Activated CD8-positive, alpha-beta memory T cell treated with anti-CD3 and anti-CD28 coated beads, Interleukin-2, amount 50 U/mL, for 48 hours (primary cell): ENCODE measurements at regions not wholly inside any gene's neighbourhood (a gene's known extent, or its start where the extent isn't known, plus 50 kb on each side); places are given as distances from the start of the nearest gene placed in this dataset.
"Not testable (repeated sequence)": the region's sequence is repeated elsewhere in the genome, so short reads cannot be mapped to it uniquely, and the experiment has no call there.

Source experiments
- DNase-seq: peaks from one replicate; pipeline ENCODE4 v3.0.0-alpha.2; 2020

DNA sequence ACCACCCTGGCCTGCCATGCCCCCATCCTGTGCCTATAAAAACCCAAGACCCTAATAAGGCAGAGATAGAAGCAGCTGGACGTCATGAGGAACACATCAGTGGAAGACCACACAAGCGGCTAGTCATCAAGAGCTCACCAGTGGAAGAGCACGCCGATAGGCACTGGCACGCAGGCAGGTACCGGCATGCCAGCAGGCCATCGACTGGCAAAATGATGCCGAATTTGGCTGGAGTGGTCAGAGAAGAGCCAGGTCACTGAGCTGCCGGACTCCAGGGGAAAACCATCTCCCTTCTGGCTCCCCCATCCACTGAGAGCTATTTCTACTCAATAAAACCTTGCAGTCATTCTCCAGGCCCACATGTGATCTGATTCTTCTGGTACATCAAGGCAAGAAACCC is 227.6 kb upstream of the EXOC2 start:
- DNase-seq, result no peak

DNA sequence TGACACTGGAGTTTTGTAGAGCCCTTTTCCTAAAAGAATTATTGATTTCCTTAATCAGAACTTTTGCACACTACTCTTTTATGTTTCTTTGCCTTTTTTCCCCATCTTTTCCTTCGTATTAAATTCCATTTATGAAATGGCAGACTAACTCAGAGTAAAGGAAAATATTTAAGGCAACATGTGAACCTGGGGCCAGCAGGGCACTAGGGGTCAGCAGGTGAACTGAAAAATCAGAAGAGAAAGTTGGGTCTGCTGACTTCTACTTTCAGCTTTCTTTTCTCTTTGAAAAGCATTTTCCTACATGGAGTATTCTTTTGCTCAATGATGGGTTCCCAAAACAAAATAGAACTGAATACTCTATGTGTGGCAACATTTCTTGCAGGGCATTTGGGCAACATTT is 226.6 kb upstream of the EXOC2 start:
- DNase-seq, result no peak

DNA sequence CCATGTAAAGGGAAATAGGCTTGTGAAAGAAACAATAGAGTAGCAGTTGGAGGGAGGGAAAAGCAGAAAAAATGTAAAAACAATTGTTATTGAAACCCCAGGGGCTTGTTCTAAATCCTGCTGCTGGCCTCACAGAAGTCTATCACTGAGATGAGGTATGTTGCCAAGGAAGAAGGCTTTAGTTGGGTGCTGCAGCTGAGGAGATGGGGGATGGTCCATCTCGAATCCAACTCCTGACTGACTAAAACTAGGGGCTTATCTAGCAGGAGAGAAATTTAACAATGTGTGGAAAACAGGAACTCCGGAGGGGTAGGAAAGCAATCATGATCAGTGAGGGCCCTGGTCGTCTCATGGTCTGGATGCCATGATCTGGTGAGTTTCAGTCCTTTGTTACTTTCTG is 225.0 kb upstream of the EXOC2 start:
- no peak for DNase-seq

DNA sequence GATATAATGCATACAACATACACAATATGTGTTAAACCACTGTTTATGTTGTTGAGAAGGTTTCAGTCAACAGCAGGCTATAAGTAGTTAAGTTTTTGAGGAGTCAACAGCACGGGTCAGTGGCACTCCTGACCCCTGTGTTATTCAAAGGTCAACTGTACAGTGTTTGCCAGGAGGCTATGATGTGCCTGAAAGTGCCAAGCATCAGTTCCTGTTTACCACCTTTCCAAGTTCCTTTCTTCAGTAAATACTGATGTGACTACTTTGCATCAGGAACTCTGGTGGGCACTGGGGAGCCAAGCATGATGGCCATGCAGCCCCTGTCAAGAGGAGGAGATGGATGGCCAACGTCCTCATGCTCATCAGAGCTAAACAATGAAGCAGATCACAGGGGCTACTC is 224.4 kb upstream of the EXOC2 start:
- no peak for DNase-seq

DNA sequence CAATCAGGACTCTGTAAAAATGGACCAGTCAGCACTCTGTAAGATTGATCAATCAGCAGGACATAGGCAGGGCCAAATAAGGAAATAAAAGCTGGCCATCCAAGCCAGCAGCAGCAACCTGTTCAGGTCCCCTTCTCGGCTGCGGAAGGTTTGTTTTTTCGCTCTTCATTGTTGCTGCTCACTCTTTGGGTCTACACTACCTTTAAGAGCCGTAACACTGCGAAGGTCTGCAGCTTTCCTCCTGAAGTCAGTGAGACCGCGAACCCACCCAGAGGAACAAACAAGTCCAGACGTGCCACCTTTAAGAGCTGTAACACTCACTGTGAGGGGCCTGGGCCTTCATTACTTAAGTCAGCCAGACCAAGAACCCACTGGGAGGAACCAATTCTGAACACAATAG is 223.2 kb upstream of the EXOC2 start:
- DNase-seq, result no peak

DNA sequence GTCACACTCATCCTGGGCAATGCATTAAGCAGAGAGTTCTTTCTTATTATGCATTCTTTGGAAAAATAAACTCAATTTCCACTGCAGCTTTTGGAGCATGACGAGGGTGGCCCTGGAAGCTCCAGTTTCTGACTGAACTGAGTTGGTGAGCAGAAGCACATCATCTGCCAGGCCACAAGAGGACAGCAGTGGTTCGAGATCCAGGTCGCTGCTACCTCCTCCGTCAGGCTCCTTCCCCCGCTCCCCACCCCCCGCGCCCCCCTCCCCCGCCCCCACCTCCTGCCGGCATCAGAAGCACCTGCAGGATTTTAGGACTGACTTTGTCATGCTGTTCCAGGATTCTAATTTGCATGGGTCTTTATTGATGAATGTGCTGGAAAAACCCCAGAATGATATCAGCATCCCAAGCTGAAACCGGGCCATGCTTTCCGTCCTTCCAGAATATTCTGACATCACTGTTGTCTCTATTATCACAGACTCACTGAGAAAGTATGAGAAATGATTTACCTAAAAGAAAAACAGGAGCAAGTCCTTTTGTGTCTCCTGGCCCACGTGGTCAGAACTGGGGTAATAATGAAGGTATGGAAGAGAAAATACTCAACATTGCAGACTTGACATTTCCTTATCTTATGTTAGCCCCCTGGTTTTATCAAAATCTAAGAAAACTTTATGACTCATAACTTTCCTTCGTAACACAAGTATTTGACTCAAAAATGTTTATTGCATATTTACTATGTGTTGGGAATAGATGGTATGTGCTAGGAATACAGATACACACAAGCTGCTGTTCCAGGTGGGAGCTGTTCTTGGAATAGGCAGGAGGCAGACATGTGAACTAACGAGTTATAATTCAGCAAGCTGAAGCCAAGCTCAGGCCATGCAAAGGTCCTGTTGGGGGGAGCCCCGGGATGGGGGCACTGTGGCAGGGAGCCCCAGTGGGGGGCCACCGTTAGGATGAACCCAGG is 220.2 kb upstream of the EXOC2 start:
- DNase-seq, result no peak

DNA sequence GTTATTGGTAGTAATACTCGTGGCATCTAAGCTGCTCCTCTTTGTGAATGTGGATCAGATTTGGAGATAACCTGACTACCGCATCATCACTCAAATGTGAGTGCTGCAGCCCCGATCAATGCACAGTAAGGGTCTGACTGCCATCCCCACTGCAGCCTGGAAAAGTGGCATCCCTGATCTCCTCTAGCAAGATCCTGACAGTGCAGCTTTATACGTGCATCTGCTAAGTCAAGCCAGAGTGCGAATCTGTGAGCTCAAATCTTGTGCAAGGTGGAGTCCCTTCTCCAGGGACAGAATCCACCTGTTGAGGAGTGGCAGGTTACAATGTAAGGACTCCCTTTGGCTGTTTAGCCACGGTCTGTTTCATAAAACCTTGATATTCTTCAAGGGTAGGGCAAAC is 215.0 kb upstream of the EXOC2 start:
- DNase-seq, result no peak

DNA sequence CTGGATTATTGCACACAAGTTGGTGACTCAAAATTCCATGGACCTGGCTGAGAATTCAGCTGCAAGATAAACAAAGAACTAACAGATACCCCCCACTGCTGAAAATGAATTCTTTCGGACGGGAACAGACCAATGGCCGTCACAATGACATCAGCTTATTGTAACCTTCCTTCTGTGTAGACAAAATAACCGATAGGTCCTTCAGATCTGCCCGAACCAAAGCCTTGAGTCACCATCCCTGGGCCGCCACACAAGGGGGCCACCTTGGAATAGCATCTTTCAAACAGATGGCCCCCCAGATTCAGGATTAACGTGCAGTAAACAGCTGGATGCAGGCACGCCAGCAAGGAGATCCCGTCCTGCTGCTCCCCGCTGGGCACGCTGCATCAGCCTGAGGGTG is 214.0 kb upstream of the EXOC2 start:
- no peak for DNase-seq

DNA sequence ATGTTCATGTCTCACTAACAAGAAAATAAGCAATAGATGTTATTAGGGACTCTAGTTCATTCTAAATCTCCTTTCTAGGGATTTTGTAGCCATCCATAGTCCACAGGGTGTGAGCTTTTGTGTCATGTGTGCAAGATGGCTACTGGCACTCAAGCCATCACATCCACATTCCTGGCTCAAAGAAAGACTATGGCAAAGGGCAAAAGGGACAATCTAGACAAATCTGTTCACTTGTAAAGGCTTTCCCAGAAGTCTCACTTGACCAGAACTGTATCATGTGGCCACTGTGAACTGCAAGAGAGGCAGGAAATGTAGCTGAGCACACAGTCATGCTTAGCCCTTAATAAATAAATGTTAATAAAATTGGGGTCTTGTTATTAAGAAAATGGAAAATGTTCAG is 212.6 kb upstream of the EXOC2 start:
- DNase-seq, result no peak

DNA sequence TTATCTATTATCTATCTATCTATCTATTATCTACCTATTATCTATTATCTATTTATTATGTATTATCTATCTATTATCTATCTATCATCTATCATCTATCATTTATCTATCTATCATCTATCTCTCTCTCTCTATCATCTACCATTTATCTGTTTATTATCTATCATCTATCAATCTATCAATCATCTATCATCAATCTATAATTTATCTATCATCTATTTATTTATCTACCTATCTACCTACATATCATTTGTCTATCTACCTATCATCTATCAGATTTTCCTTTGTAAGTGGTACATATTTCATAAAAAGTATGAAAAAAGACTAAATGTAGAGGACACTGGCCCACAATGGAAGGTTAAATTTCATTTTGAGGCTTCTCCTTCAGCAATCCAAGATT is 212.1 kb upstream of the EXOC2 start:
- no peak for DNase-seq

DNA sequence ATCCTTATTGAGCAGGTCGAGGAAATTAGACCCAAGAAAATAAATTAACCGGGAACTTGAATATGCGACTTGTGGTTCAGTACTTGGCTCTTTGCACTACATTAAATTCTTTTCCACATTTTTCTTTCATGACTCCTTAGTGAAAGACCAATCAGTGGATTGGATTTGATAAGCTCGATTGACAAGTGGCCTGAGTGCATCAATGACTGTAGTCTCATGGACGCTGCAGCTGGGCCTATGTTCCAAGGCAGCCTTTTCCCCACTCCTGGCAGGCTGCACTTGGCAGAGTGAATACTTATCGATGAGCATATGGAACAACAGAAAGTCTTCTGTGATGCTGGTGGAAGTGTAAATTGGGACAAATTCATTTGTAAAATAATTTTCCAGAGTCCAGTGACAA is 210.8 kb upstream of the EXOC2 start:
- DNase-seq, result no peak

DNA sequence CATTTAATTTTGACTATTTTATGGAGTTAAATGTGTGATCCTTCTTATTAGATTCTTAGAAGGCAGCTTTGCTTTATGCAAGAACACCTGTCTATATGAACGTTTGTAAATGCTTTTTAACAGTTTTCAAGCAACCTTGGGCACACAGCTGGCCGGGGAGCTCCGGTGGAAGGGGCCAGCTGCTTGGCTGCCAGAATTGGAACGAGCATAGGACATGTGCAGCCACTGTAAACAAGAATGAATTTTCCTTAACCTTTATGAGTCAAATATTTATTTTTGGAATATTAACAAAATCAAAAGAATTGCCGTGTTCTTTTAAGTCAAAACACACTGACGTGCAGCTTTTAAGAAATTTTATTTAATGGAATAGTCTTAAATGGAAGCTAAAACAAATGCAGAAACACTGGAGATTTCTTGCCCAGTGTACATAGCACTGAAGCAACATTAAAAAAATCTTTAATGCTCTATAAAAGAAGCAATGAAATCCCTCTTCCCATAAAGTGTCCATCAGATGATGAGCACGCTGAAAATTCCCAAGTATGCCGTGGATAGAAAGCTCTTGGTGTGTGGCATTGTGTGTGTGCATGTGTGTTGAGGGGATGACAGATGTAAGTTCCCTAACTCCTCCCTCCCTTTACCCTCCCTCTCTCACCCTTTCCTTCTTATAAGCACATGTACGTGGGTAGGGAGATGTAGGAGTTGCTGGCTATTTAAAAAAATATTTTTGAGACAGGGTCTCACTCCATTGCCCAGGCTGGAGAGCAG is 208.9 kb upstream of the EXOC2 start:
- no peak for DNase-seq

DNA sequence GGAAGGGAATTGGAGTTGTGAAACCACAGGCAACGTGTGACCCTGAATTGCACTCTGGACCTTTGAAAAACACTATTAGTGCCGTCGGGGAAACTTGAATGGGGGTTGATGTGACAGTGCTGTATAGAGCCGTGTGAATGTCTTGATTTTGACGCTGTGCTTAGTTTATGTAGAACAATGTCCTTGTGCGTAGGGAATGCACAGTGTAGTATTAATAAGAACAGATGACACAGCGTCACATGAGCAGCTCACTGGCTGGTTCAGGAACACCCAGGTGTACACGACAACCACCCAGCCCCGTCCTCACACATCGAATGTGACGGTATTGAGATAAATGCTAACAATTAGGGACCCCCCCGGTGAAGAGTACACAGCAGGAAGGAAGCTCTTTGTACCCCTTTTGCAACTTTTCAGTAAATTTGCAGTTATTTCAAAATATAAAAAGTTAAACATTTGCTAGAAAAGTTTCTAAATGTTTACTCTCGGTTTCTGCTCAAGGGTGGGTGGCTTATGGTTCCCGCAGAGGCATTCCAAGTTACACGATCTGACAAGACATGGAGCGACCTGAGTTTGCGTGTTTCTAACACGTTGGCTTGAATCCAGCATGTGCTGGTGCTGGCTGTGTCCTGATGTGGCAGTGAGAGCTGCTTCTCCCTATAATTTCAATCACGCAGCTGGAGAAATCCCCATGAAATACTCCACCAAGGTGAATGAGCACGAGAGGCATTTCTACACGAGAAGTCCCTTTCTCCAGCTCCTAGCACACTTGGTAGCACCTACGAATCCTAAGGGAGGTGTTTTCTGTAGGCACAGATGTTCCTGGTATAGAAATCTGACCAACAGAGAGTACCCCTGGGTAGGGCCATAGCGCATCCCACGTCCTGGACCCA is 208.0 kb upstream of the EXOC2 start:
- DNase-seq, result no peak

DNA sequence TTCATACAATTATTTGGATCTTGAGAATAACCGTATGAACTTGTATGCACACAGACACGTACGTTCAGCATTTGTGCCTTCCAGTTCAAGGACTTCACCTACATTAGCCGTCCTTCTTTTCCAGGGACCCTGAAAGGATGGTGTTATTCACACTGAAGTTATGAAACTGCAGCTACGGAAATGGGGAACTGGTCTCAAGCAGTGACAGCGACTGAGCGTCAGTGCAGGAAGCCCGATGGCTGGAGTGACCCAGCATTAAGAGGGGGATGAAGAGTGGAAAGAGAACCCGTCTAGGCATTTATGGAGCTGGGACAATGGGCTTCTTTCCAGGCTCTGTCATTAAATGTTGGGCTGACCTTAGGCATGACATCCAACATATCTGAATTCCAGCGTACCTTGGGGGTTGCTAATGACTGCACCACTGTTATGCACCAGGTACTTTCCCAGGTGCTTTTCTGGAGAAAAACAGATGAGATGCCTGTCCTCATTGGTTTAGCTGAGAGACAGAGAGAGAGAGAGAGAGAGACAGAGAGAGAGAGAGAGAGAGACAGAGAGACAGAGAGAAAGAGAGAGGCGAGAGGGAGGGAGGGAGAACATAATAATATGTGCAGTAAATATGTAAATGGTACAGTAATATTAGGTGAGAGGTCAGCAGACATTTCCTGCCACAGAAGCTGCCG is 204.7 kb upstream of the EXOC2 start:
- DNase-seq, result no peak

DNA sequence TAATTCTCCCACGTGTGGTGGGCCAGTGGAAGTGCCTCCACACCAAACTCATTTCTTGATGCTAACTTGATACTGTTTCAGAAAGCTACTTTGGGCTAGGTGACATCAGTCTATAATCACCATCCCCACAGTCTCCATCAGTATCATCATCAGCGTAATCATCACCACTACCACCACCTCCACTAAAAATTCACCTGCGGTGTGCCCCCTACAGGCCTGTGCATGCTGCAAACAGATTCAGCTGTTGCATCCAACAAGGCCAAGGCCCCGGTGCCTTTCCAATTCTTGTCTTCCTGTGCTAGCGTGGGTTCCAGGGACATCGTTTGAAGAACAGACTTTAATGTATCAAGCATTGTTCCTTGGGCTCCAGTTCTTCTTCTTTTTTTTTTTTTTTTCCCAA is 201.3 kb upstream of the EXOC2 start:
- no peak for DNase-seq

DNA sequence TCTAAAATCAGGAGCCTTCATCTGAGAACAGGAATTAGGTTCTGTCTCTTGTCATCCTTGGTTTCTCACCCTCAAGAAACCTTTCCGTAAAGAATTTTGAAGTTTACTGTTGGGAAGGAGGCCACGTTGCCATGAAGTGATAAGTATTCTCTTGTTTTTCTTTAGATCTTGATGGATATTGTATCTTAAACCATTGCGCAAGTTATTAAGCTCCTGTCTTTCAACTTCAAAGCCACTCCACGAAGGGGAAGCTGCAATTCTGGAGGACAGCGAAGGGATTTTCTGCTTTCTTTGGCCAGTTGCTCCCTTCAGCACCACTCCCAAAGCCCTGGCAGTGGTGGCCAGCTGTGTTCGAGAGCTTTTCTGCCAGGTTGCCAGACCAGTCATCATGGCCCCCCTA is 198.1 kb upstream of the EXOC2 start:
- DNase-seq, result no peak

DNA sequence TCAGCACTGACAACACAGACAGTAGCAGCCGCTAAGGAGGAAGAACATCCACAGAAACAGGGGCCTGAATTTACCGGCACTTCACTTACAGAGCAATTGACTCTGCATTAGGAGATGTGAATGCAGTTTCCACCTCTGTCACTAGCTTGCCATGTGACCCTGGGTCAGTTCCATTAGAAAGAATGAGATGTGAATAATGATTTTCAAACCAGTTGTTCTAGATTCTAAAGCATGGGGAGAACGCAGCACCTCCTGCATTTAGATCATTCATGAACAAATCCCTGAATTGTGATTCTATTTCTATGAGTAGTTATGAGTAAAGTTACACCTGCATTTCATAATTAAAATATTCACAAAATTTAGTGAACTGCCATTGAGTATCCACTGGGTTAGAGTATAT is 197.3 kb upstream of the EXOC2 start:
- DNase-seq, result no peak

DNA sequence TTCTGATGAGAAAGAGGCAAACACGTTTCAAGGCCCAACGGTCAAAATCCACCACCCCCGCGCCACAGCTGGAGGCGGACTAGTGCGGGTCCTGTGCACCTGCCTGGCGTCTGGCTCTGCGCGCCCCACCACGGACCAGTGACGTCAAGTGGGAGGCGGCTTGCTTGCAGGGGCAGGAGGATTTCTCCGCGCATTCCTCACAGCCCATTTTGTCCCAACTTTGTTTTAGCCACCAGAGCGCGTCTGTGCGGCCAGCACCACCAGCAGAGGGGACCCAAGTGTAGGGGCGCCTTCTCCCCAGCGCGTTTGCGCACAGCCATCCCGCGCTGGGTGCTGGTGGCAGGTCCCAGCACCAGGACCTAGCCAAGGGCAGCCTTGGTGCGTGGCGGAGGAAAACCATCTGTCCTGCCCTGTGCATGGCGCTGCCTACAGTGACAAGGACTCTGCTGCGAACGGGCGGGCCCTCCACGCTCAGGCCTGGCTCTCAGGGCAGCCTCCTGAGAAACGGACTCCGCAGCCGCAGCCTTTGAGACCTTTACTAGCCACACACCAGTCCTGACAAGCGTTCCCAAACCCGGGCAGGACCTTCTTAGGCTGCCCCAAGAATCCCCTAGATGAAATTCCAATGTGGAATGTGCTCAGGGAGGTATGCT is 194.8 kb upstream of the EXOC2 start:
- no peak for DNase-seq

DNA sequence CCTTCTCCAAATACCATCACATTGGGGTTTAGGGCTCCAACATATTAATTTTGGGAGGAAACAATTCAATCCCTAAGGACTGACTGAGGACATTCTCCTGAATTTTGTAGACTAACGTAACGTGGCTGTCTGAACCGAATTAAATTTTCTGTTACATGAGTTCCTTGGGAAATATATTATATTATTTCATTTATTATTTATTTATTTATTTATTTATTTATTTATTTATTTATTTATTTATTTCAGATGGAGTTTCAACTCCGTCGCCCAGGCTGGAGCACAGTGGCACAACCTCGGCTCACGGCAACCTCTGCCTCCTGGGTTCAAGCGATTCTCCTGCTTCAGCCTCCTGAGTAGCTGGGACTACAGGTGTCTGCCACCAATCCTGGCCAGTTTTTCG is 193.2 kb upstream of the EXOC2 start:
- DNase-seq, result not testable (repeated sequence)

DNA sequence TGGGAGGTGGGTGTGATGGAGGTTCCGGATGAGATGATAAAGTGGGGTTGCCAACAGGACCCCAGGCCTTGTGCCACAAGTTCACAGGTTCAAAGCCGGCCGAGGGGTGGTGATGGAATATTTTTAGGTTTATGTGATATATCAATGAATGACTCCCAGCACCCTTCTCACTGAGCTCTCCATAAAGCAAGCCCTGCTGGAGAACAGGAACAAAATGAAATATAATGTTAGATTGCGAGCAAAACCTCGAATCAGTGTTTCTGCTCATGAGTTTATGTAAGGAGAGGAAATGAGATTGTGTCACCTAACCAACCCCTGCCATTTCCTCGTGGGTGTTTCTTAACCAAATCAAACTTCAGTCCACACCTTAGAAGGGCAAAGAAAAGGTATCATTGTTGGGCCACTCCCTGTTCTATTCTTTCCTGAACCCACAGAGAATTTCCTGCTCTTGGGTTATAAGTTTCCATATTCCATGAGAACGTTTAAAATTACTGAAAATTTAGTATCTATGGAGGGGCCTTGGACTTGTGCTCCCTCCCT is 192.2 kb upstream of the EXOC2 start:
- no peak for DNase-seq

DNA sequence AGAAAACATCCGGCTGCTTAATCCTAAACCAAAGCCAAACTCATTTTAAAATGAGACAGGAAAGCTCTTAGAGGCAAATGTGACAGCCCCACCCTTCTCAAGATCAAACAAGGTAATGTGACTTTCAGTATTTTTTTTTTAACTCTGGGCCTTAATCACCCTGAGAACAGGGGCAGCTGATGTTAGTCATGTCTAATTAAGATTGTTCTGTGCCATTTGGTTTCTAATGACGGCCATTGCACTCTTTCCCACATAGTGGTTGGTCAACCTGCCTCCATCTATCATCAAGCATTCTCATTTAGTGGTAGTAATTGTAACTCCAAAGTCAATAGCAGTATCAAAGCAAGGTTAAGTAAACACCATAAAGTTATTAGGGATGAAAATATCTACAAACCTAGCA is 191.6 kb upstream of the EXOC2 start:
- DNase-seq, result no peak

DNA sequence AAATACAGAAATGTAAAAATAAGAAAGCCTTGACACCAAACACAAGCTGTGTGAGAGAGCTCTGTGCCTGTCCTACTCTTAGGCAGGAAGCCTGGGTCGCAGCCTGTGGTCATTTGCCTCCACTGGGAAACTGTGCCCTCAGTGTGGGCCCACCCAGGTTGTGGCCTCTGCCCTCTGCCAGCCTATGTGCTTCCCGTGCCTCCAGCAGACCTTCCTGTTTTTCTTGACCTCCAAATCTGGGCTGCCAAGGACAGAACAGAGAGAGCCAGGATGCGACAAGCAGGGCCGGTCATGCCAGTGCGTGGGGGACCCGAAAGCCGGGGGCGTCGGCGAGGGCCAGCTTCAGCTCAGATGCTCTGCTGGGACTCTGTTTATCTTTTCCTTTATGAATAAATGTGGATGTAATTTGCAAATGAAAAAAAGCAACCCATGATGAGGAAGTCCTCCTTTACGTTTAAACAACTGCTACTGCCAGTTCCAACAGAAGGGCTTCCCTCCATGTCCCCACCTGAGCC is 189.2 kb upstream of the EXOC2 start:
- no peak for DNase-seq
